ENCODE measurements at regions not wholly inside any gene's neighbourhood (a gene's known extent, or its start where the extent isn't known, plus 50 kb on each side); places are given as distances from the start of the nearest gene placed in this dataset.

- Histone ChIP-seq H3K4me2 (no peak overlapping the region), H4K20me1 (replicated peaks; ENCODE audit: insufficient read depth) (no peaks in the 10 kb centered on the region), H3K27ac (ENCODE audit: low read depth) (no peak overlapping the region), H3K4me3 (no peak overlapping the region), H3K27me3 (ENCODE audit: insufficient read depth) (no peaks in the 10 kb centered on the region), H3K79me2 (replicated peaks; ENCODE audit: insufficient read depth) (no peaks in the 10 kb centered on the region), H2AFZ (no peak overlapping the region), H3F3A (replicated peaks; ENCODE audit: low read depth) (no peaks in the 10 kb centered on the region), H3K9me2 (ENCODE audit: insufficient read depth) (no peaks in the 10 kb centered on the region), H3K36me3 (ENCODE audit: insufficient read depth) (no peaks in the 10 kb centered on the region), H3K4me1 (ENCODE audit: insufficient read depth) (no peaks in the 10 kb centered on the region)
- H3K27me3 Mint-ChIP-seq (ENCODE audit: insufficient read depth, low read depth, poor library complexity), result no peaks in the 10 kb centered on the region
- DNase-seq (ENCODE audit: low spot score) (no peak), ATAC-seq (no peak)
- H3K4me3 Mint-ChIP-seq, result no peak overlapping the region
- no peak overlapping the region for H3K27ac Mint-ChIP-seq
- TF ChIP-seq ZNF331 (CRISPR knock-in tag; IDR thresholded peaks at IDR 0.05; ENCODE audit: low read depth) (no peak), STAT1 (IDR thresholded peaks at IDR 0.05; ENCODE audit: unreplicated experiment) (no peak), EZH2phosphoT487 (IDR thresholded peaks at IDR 0.05; ENCODE audit: unreplicated experiment) (no peak), CREB1 (CRISPR knock-in tag; IDR thresholded peaks at IDR 0.05; ENCODE audit: low read depth) (no peak), CTCF (conservative IDR thresholded peaks at IDR 0.05; ENCODE audit: low read depth in 2 of 2) (no peak), REST (IDR thresholded peaks at IDR 0.05; ENCODE audit: unreplicated experiment) (no peak), POLR2AphosphoS5 (IDR thresholded peaks at IDR 0.05; ENCODE audit: low read depth) (no peak), ETS1 (IDR thresholded peaks at IDR 0.05) (no peak)
- H3K9me3 Mint-ChIP-seq, result no peaks in the 10 kb centered on the region
- no peaks in the 10 kb centered on the region for H3K36me3 Mint-ChIP-seq (ENCODE audit: low read depth)
- no peaks in the 10 kb centered on the region for H3K4me1 Mint-ChIP-seq
Observed at GRCh38 chr4:170801771-170802170, 712.0 kb upstream of the AADAT start.

- H3K27me3 ChIP-seq (ENCODE audit: insufficient read depth), result no peaks in the 10 kb centered on the region
- H3K27ac Mint-ChIP-seq, result no peak overlapping the region
- DNase-seq (ENCODE audit: low spot score), result no peak
- H3K27ac ChIP-seq (ENCODE audit: low read depth), result no peak overlapping the region
- H3K4me3 Mint-ChIP-seq, result no peak overlapping the region
- no peaks in the 10 kb centered on the region for H3K4me1 ChIP-seq (ENCODE audit: insufficient read depth)
- H3K4me3 ChIP-seq, result no peak overlapping the region
- no peaks in the 10 kb centered on the region for H3K27me3 Mint-ChIP-seq (ENCODE audit: insufficient read depth, low read depth, poor library complexity)
- no peaks in the 10 kb centered on the region for H3K36me3 ChIP-seq (ENCODE audit: insufficient read depth)
- H2AFZ ChIP-seq, result no peak overlapping the region
- no peaks in the 10 kb centered on the region for H3K9me3 Mint-ChIP-seq
- H3K9me2 ChIP-seq (ENCODE audit: insufficient read depth), result no peaks in the 10 kb centered on the region
- H3K4me2 ChIP-seq, result no peak overlapping the region
- H3K4me1 Mint-ChIP-seq, result no peaks in the 10 kb centered on the region
- H4K20me1 ChIP-seq (replicated peaks; ENCODE audit: insufficient read depth), result no peaks in the 10 kb centered on the region
- H3K36me3 Mint-ChIP-seq (ENCODE audit: low read depth), result peaks cover 2% of the 10 kb centered on the region; the same call in 1 of the 3 replicates
- ATAC-seq, result no peak
- no peaks in the 10 kb centered on the region for H3K79me2 ChIP-seq (replicated peaks; ENCODE audit: insufficient read depth)
- no peaks in the 10 kb centered on the region for H3F3A ChIP-seq (replicated peaks; ENCODE audit: low read depth)
- no peak for TF ChIP-seq ZNF114 (CRISPR knock-in tag; IDR thresholded peaks at IDR 0.05)
- no peak for TF ChIP-seq EZH2 (IDR thresholded peaks at IDR 0.05; ENCODE audit: low read depth, unreplicated experiment)
- TF ChIP-seq NANOG (IDR thresholded peaks at IDR 0.05; ENCODE audit: borderline replicate concordance), result no peak
- no peak for TF ChIP-seq JUNB (IDR thresholded peaks at IDR 0.05; ENCODE audit: unreplicated experiment)
Observed at GRCh38 chr4:170794525-170794924, 704.8 kb upstream of the AADAT start.

All from GM23338 (cell line).